SK-N-SH treated with all-trans-retinoic acid at 6 μM for 48 hours (cell line): ENCODE measurements at regions not wholly inside any gene's neighbourhood (a gene's known extent, or its start where the extent isn't known, plus 50 kb on each side); places are given as distances from the start of the nearest gene placed in this dataset.

Experiments used
- ATAC-seq: fragments of 200-7000 bp; cut with Tn5 transposase; 3 replicates; pipeline ENCODE4 v1.9.1; 2020; ENCODE audit warnings: mild to moderate bottlenecking, moderate library complexity
- ARNTL ChIP-seq: fragments of 450-650 bp; formaldehyde crosslinking; IDR thresholded peaks from 2 replicates; pipeline ENCODE4 v1.5.0; 2020; ENCODE audit warnings: low read depth, mild to moderate bottlenecking, moderate library complexity, borderline replicate concordance
- CSDC2 ChIP-seq: fragments of 250-450 bp; sonication (Bioruptor Pico); IDR thresholded peaks from 2 replicates; pipeline ENCODE4 v1.5.0; 2020; ENCODE audit warnings: mild to moderate bottlenecking, moderate library complexity
- ESRRG ChIP-seq: fragments of 250-450 bp; sonication (Bioruptor Pico); IDR thresholded peaks from 2 replicates; pipeline ENCODE4 v1.6.1; 2021; ENCODE audit warnings: mild to moderate bottlenecking
- GLIS3 ChIP-seq: fragments of 250-450 bp; sonication (Bioruptor Pico); IDR thresholded peaks from 2 replicates; pipeline ENCODE4 v1.5.0; 2020; ENCODE audit warnings: mild to moderate bottlenecking, moderate library complexity
- ISL1 ChIP-seq: fragments of 250-450 bp; sonication (Bioruptor Pico); IDR thresholded peaks from 2 replicates; pipeline ENCODE4 v2.1.2; 2022; ENCODE audit warnings: mild to moderate bottlenecking, moderate library complexity
- OSR1 ChIP-seq: fragments of 250-450 bp; sonication (Bioruptor Pico); IDR thresholded peaks from 2 replicates; pipeline ENCODE4 v1.8.0; 2022; ENCODE audit warnings: moderate library complexity, mild to moderate bottlenecking, inconsistent platforms
- PPARA ChIP-seq: fragments of 250-450 bp; sonication (Bioruptor Pico); IDR thresholded peaks from 2 replicates; pipeline ENCODE4 v1.5.0; 2020; ENCODE audit warnings: mild to moderate bottlenecking, borderline replicate concordance
- RARB ChIP-seq: fragments of 250-450 bp; sonication (Bioruptor Pico); IDR thresholded peaks from 2 replicates; pipeline ENCODE4 v1.8.0; 2021; ENCODE audit warnings: mild to moderate bottlenecking, moderate library complexity
- SNAI2 ChIP-seq: fragments of 250-450 bp; sonication (Bioruptor Pico); IDR thresholded peaks from 2 replicates; pipeline ENCODE4 v1.5.0; 2020; ENCODE audit warnings: mild to moderate bottlenecking, moderate library complexity
- TCF4 ChIP-seq: fragments of 250-450 bp; sonication (Bioruptor Pico); IDR thresholded peaks from 2 replicates; pipeline ENCODE4 v1.8.0; 2021; ENCODE audit warnings: mild to moderate bottlenecking, moderate library complexity, borderline replicate concordance
- TOX ChIP-seq: fragments of 250-450 bp; sonication (Bioruptor Pico); IDR thresholded peaks from 2 replicates; pipeline ENCODE4 v1.8.0; 2021; ENCODE audit warnings: mild to moderate bottlenecking, moderate library complexity, borderline replicate concordance
- ZFP30 ChIP-seq: fragments of 450-650 bp; formaldehyde crosslinking; IDR thresholded peaks from 2 replicates; pipeline ENCODE4 v1.5.0; 2022; ENCODE audit warnings: mild to moderate bottlenecking, moderate library complexity
- ZNF70 ChIP-seq: fragments of 450-650 bp; formaldehyde crosslinking; IDR thresholded peaks from 2 replicates; pipeline ENCODE4 v1.5.0; 2020; ENCODE audit warnings: mild to moderate bottlenecking, moderate library complexity
- ZNF8 ChIP-seq: fragments of 450-650 bp; formaldehyde crosslinking; IDR thresholded peaks from 2 replicates; pipeline ENCODE4 v1.5.0; 2020; ENCODE audit warnings: mild to moderate bottlenecking, moderate library complexity
- TF ChIP-seq, protein P1 (sequence below): fragments of 250-450 bp; sonication (Bioruptor Pico); IDR thresholded peaks from 2 replicates; pipeline ENCODE4 v1.8.0; 2020; ENCODE audit warnings: mild to moderate bottlenecking, moderate library complexity, borderline replicate concordance
- TF ChIP-seq, protein P2 (sequence below): fragments of 250-450 bp; sonication (Bioruptor Pico); IDR thresholded peaks from 2 replicates; pipeline ENCODE4 v1.5.0; 2020; ENCODE audit warnings: mild to moderate bottlenecking, moderate library complexity
- TF ChIP-seq, protein P3 (sequence below): fragments of 250-450 bp; sonication (Bioruptor Pico); IDR thresholded peaks from 2 replicates; pipeline ENCODE4 v1.5.1; 2020; ENCODE audit warnings: low read depth, mild to moderate bottlenecking, moderate library complexity
- TF ChIP-seq, protein P4 (sequence below): fragments of 250-450 bp; sonication (Bioruptor Pico); IDR thresholded peaks from 2 replicates; pipeline ENCODE4 v1.8.0; 2021; ENCODE audit warnings: low read depth, mild to moderate bottlenecking, moderate library complexity, borderline replicate concordance
- TF ChIP-seq, protein P5 (sequence below): fragments of 250-450 bp; sonication (Bioruptor Pico); IDR thresholded peaks from 2 replicates; pipeline ENCODE4 v1.5.1; 2021; ENCODE audit warnings: mild to moderate bottlenecking, moderate library complexity

DNA sequence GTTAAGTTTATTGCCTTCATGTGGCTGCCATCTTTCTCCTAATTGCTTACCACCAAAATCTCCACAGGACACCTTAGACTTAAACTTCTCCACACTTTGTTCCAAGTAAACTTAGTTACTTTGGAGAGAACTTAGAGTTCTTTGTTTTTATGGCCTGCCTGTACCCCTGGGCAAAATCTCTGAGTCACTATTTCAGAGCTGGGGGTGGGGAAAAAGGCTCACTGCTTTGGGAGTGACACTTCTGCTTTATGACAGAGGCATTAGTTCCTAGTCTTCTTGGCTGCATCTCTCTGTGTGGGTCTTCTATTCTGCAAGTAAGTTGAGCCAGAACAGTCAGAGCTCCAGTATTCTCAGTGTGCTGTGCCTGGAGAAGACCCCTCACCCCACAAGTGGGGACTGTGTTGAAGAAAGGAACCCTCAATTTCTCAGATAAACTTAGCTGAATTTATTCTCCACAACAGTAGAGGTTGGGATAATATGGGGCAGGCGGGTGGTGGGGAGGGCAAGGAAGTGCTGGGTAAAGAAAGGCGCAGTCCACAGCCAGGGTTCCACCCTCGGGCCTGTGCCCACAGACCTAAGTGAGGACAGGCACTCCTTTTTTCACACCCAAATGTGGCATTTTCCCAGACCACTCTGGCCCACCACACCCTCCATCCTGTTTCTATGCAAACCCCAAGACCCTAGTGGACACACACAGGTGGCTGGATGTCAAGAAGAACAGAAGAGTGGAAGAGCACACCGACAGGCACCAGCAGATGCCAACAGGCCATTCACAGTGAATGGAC, 636.6 kb upstream of the MAN1A1 start (continued):
- TF ChIP-seq, protein P1, sequence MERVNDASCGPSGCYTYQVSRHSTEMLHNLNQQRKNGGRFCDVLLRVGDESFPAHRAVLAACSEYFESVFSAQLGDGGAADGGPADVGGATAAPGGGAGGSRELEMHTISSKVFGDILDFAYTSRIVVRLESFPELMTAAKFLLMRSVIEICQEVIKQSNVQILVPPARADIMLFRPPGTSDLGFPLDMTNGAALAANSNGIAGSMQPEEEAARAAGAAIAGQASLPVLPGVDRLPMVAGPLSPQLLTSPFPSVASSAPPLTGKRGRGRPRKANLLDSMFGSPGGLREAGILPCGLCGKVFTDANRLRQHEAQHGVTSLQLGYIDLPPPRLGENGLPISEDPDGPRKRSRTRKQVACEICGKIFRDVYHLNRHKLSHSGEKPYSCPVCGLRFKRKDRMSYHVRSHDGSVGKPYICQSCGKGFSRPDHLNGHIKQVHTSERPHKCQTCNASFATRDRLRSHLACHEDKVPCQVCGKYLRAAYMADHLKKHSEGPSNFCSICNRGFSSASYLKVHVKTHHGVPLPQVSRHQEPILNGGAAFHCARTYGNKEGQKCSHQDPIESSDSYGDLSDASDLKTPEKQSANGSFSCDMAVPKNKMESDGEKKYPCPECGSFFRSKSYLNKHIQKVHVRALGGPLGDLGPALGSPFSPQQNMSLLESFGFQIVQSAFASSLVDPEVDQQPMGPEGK (CRISPR knock-in tag) = no peak
- TF ChIP-seq ARNTL (CRISPR knock-in tag) (no peak), RARB (CRISPR knock-in tag) (no peak)
- TF ChIP-seq, protein P2, sequence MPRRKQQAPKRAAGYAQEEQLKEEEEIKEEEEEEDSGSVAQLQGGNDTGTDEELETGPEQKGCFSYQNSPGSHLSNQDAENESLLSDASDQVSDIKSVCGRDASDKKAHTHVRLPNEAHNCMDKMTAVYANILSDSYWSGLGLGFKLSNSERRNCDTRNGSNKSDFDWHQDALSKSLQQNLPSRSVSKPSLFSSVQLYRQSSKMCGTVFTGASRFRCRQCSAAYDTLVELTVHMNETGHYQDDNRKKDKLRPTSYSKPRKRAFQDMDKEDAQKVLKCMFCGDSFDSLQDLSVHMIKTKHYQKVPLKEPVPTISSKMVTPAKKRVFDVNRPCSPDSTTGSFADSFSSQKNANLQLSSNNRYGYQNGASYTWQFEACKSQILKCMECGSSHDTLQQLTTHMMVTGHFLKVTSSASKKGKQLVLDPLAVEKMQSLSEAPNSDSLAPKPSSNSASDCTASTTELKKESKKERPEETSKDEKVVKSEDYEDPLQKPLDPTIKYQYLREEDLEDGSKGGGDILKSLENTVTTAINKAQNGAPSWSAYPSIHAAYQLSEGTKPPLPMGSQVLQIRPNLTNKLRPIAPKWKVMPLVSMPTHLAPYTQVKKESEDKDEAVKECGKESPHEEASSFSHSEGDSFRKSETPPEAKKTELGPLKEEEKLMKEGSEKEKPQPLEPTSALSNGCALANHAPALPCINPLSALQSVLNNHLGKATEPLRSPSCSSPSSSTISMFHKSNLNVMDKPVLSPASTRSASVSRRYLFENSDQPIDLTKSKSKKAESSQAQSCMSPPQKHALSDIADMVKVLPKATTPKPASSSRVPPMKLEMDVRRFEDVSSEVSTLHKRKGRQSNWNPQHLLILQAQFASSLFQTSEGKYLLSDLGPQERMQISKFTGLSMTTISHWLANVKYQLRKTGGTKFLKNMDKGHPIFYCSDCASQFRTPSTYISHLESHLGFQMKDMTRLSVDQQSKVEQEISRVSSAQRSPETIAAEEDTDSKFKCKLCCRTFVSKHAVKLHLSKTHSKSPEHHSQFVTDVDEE (CRISPR knock-in tag) = no peak
- TF ChIP-seq, protein P3, sequence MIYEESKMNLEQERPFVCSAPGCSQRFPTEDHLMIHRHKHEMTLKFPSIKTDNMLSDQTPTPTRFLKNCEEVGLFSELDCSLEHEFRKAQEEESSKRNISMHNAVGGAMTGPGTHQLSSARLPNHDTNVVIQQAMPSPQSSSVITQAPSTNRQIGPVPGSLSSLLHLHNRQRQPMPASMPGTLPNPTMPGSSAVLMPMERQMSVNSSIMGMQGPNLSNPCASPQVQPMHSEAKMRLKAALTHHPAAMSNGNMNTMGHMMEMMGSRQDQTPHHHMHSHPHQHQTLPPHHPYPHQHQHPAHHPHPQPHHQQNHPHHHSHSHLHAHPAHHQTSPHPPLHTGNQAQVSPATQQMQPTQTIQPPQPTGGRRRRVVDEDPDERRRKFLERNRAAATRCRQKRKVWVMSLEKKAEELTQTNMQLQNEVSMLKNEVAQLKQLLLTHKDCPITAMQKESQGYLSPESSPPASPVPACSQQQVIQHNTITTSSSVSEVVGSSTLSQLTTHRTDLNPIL = no peak

DNA sequence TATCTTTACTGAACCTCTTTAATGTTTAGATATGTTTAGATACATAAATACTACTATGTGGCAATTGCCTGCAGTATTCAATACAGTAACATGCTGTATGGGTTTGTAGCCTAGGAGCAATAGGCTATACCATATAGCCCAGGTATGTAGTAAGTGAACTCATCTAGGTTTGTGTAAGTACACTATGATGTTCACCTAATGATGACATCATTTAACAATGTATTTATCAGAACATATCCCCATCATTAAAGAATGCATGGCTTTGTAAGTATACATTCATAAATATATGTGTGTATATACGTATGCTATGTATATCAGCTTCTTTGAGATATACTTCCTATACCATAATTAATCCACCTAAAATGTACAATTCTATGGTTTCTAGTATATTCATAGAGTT, 631.2 kb upstream of the MAN1A1 start:
- TF ChIP-seq ISL1 (CRISPR knock-in tag) (no peak), CSDC2 (no peak), TCF4 (CRISPR knock-in tag) (no peak), OSR1 (CRISPR knock-in tag) (no peak), GLIS3 (CRISPR knock-in tag) (no peak), ZNF70 (CRISPR knock-in tag) (no peak), PPARA (CRISPR knock-in tag) (no peak), ESRRG (CRISPR knock-in tag) (no peak), TOX (CRISPR knock-in tag) (no peak), ZFP30 (CRISPR knock-in tag) (no peak)
- TF ChIP-seq, protein P1 (CRISPR knock-in tag) = no peak
- TF ChIP-seq, protein P4, sequence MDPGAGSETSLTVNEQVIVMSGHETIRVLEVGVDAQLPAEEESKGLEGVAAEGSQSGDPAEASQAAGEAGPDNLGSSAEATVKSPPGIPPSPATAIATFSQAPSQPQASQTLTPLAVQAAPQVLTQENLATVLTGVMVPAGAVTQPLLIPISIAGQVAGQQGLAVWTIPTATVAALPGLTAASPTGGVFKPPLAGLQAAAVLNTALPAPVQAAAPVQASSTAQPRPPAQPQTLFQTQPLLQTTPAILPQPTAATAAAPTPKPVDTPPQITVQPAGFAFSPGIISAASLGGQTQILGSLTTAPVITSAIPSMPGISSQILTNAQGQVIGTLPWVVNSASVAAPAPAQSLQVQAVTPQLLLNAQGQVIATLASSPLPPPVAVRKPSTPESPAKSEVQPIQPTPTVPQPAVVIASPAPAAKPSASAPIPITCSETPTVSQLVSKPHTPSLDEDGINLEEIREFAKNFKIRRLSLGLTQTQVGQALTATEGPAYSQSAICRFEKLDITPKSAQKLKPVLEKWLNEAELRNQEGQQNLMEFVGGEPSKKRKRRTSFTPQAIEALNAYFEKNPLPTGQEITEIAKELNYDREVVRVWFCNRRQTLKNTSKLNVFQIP (CRISPR knock-in tag) = no peak
- no peak for ATAC-seq

DNA sequence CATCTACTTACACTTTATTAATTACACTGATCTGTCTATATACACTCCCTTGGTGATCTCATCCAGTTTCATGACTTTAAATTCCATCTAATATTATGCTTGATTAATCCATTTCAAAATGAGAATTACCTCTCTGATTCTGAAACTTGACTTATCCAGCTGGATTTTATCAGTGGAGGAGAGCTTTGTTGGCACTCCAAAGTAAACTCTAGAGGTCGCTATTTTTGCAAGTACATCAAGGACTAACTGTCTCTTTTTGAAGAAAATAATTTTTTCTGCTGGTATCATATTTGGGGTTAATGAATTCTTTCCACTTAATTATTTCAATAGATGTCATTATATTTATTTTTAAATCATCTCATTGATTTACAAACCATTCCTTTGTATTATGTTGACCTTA, 630.3 kb upstream of the MAN1A1 start:
- no peak for ATAC-seq
- TF ChIP-seq ZNF8 (CRISPR knock-in tag) = no peak
- TF ChIP-seq ISL1 (CRISPR knock-in tag) = no peak

DNA sequence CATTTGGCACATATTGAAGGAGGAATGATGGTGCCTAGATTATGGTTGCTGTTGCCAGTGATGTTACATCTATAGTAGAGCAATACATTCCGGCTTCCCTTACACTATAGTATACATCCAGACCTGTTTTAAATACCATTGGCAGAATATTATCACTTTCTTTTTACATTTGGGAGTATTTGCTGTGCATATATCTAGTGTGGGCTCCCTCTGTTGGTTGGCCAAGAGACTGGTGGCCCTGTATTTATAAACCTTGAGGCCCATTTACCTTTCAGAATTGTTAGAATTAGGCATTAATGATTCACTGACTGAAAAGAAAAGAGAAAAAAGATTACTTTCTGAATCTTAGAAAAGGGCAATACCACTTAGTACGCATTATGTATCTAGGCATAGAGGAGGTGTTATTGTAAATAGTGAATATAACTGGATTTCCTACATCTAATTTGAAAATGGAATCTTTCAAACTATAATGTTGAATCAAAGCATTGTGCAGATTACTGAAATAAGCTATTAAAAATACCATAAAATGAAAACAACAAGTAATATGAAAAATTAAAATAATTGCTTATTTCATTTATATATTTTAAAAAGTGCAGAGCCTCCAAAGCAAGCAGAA, 628.8 kb upstream of the MAN1A1 start:
- peak; percentile 82 for ATAC-seq
- TF ChIP-seq, protein P1 (CRISPR knock-in tag) = no peak
- TF ChIP-seq, protein P5, sequence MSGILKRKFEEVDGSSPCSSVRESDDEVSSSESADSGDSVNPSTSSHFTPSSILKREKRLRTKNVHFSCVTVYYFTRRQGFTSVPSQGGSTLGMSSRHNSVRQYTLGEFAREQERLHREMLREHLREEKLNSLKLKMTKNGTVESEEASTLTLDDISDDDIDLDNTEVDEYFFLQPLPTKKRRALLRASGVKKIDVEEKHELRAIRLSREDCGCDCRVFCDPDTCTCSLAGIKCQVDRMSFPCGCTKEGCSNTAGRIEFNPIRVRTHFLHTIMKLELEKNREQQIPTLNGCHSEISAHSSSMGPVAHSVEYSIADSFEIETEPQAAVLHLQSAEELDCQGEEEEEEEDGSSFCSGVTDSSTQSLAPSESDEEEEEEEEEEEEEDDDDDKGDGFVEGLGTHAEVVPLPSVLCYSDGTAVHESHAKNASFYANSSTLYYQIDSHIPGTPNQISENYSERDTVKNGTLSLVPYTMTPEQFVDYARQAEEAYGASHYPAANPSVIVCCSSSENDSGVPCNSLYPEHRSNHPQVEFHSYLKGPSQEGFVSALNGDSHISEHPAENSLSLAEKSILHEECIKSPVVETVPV (CRISPR knock-in tag) = no peak
- TF ChIP-seq SNAI2 (CRISPR knock-in tag) = no peak
- TF ChIP-seq, protein P3 = no peak
- no peak for TF ChIP-seq TOX (CRISPR knock-in tag)
